WERI-Rb-1 (cell line): ENCODE measurements at regions not wholly inside any gene's neighbourhood (a gene's known extent, or its start where the extent isn't known, plus 50 kb on each side); places are given as distances from the start of the nearest gene placed in this dataset.

Experiments
- DNase-seq: peaks from one replicate; pipeline ENCODE4 v3.0.0-alpha.2; 2020
- H3K27ac ChIP-seq: fragments of 250-450 bp; sonication (Bioruptor Pico); 2 replicates; pipeline ENCODE4 v1.5.1; 2020; ENCODE audit warnings: mild to moderate bottlenecking, moderate library complexity
- H3K27me3 ChIP-seq: fragments of 250-450 bp; sonication (Bioruptor Pico); 2 replicates; pipeline ENCODE4 v1.5.1; 2021; ENCODE audit warnings: mild to moderate bottlenecking, low read depth, moderate library complexity; ENCODE audit not compliant: insufficient read depth, severe bottlenecking
- H3K36me3 ChIP-seq: fragments of 250-450 bp; sonication (Bioruptor Pico); 2 replicates; pipeline ENCODE4 v1.5.1; 2020; ENCODE audit warnings: mild to moderate bottlenecking, moderate library complexity
- H3K4me3 ChIP-seq: 2 replicates; pipeline ENCODE4 v1.5.1; 2011; ENCODE audit warnings: low read depth, mild to moderate bottlenecking, control low read depth, low read length
- H3K9me3 ChIP-seq: fragments of 250-450 bp; sonication (Bioruptor Pico); 2 replicates; pipeline ENCODE4 v1.5.1; 2021; ENCODE audit warnings: mild to moderate bottlenecking, moderate library complexity; ENCODE audit not compliant: severe bottlenecking
- CTCF ChIP-seq: IDR thresholded peaks from 2 replicates; pipeline ENCODE4 v1.5.1; 2011; ENCODE audit warnings: low read depth, mild to moderate bottlenecking, control low read depth, inconsistent platforms, low read length

- TF ChIP-seq CTCF = no peak
- H3K27me3 ChIP-seq = no peaks in the 10 kb centered on the region
Measured at GRCh38 chr21:38556390-38556789, 58.1 kb upstream of the ERG start.

GRCh38 chr21:38561205-38561604 lies 62.9 kb upstream of the ERG start:
- TF ChIP-seq CTCF = no peak
- no peak for DNase-seq
- Histone ChIP-seq H3K4me3 (no peak overlapping the region), H3K27ac (no peak overlapping the region), H3K36me3 (no peaks in the 10 kb centered on the region), H3K27me3 (no peaks in the 10 kb centered on the region), H3K9me3 (no peaks in the 10 kb centered on the region)

More at GRCh38 chr21:38556390-38556789, 58.1 kb upstream of the ERG start:
- no peaks in the 10 kb centered on the region for H3K9me3 ChIP-seq
- no peak overlapping the region for H3K27ac ChIP-seq
- no peak for DNase-seq
- H3K36me3 ChIP-seq = no peaks in the 10 kb centered on the region
- no peak overlapping the region for H3K4me3 ChIP-seq

- no peak overlapping the region for H3K27ac ChIP-seq
- no peaks in the 10 kb centered on the region for H3K9me3 ChIP-seq
- no peak overlapping the region for H3K4me3 ChIP-seq
- no peak for DNase-seq
- no peaks in the 10 kb centered on the region for H3K36me3 ChIP-seq
- TF ChIP-seq CTCF = no peak
- H3K27me3 ChIP-seq = no peaks in the 10 kb centered on the region
Measured at GRCh38 chr21:38561613-38562581, 63.6 kb upstream of the ERG start.

GRCh38 chr21:38567335-38567969 lies 69.2 kb upstream of the ERG start:
- H3K36me3 ChIP-seq = no peaks in the 10 kb centered on the region
- TF ChIP-seq CTCF = no peak
- H3K4me3 ChIP-seq = peak overlapping the region; percentile 37
- H3K27ac ChIP-seq = peak overlapping the region; percentile 5; the same call in 1 of the 2 replicates
- no peaks in the 10 kb centered on the region for H3K27me3 ChIP-seq
- peak; percentile 76 for DNase-seq
- no peaks in the 10 kb centered on the region for H3K9me3 ChIP-seq

GRCh38 chr21:38567970-38568360 lies 69.7 kb upstream of the ERG start:
- no peaks in the 10 kb centered on the region for H3K36me3 ChIP-seq
- H3K9me3 ChIP-seq = no peaks in the 10 kb centered on the region
- peak overlapping the region; percentile 37 for H3K4me3 ChIP-seq
- H3K27ac ChIP-seq = peak overlapping the region; percentile 5; the same call in 1 of the 2 replicates
- no peak for DNase-seq
- TF ChIP-seq CTCF = no peak
- no peaks in the 10 kb centered on the region for H3K27me3 ChIP-seq
